Rectal smooth muscle tissue (tissue), 1 donor: ENCODE measurements at regions not wholly inside any gene's neighbourhood (a gene's known extent, or its start where the extent isn't known, plus 50 kb on each side); places are given as distances from the start of the nearest gene placed in this dataset.

ENCODE experiments used
- H3K27ac ChIP-seq: one replicate; pipeline ENCODE4 v1.7.0; 2013; ENCODE audit warnings: low read depth, low read length, inconsistent platforms
- H3K27me3 ChIP-seq: one replicate; pipeline ENCODE4 v1.7.0; 2013; ENCODE audit warnings: low read length; ENCODE audit not compliant: control insufficient read depth, insufficient read depth
- H3K36me3 ChIP-seq: one replicate; pipeline ENCODE4 v1.7.0; 2013; ENCODE audit warnings: low read length; ENCODE audit not compliant: control insufficient read depth, insufficient read depth
- H3K4me1 ChIP-seq: one replicate; pipeline ENCODE4 v1.7.0; 2013; ENCODE audit warnings: low read length; ENCODE audit not compliant: control insufficient read depth, insufficient read depth
- H3K4me3 ChIP-seq: one replicate; pipeline ENCODE4 v1.7.0; 2013; ENCODE audit warnings: low read length
- H3K9ac ChIP-seq: one replicate; pipeline ENCODE4 v1.7.0; 2013; ENCODE audit warnings: low read length

GRCh38 chr21:28738420-28738704, 254.3 kb downstream of the LTN1 start:
- Histone ChIP-seq H3K4me3 (no peak overlapping the region), H3K36me3 (no peaks in the 10 kb centered on the region), H3K27ac (no peak overlapping the region), H3K27me3 (no peaks in the 10 kb centered on the region), H3K4me1 (peaks cover 6% of the 10 kb centered on the region), H3K9ac (no peak overlapping the region)

- Histone ChIP-seq H3K4me3 (no peak overlapping the region), H3K4me1 (peaks cover 6% of the 10 kb centered on the region), H3K9ac (no peak overlapping the region), H3K36me3 (no peaks in the 10 kb centered on the region), H3K27ac (no peak overlapping the region), H3K27me3 (no peaks in the 10 kb centered on the region)
These were observed 254.8 kb downstream of the LTN1 start for GRCh38 chr21:28737674-28738419.

- no peaks in the 10 kb centered on the region for H3K36me3 ChIP-seq
- no peak overlapping the region for H3K9ac ChIP-seq
These were observed 258.0 kb downstream of the LTN1 start for GRCh38 chr21:28734522-28735175.

GRCh38 chr21:28731700-28732321, 260.9 kb downstream of the LTN1 start:
- Histone ChIP-seq H3K4me1 (no peaks in the 10 kb centered on the region), H3K27me3 (no peaks in the 10 kb centered on the region), H3K27ac (no peak overlapping the region), H3K36me3 (no peaks in the 10 kb centered on the region), H3K9ac (no peak overlapping the region), H3K4me3 (no peak overlapping the region)

More at GRCh38 chr21:28734522-28735175, 258.0 kb downstream of the LTN1 start:
- H3K27me3 ChIP-seq = no peaks in the 10 kb centered on the region
- no peak overlapping the region for H3K4me3 ChIP-seq
- peaks cover 6% of the 10 kb centered on the region for H3K4me1 ChIP-seq
- no peak overlapping the region for H3K27ac ChIP-seq

- H3K4me1 ChIP-seq = no peaks in the 10 kb centered on the region
- no peak overlapping the region for H3K27ac ChIP-seq
- H3K9ac ChIP-seq = no peak overlapping the region
- H3K4me3 ChIP-seq = no peak overlapping the region
- H3K36me3 ChIP-seq = no peaks in the 10 kb centered on the region
- H3K27me3 ChIP-seq = no peaks in the 10 kb centered on the region
These were observed 262.8 kb downstream of the LTN1 start for GRCh38 chr21:28729887-28730286.

- no peak overlapping the region for H3K4me3 ChIP-seq
- H3K36me3 ChIP-seq = no peaks in the 10 kb centered on the region
- no peaks in the 10 kb centered on the region for H3K4me1 ChIP-seq
- no peak overlapping the region for H3K9ac ChIP-seq
- H3K27ac ChIP-seq = no peak overlapping the region
- no peaks in the 10 kb centered on the region for H3K27me3 ChIP-seq
These were observed 264.9 kb downstream of the LTN1 start for GRCh38 chr21:28727809-28728208.

- H3K36me3 ChIP-seq = no peaks in the 10 kb centered on the region
- H3K27ac ChIP-seq = no peak overlapping the region
- H3K27me3 ChIP-seq = no peaks in the 10 kb centered on the region
- H3K9ac ChIP-seq = no peak overlapping the region
- no peaks in the 10 kb centered on the region for H3K4me1 ChIP-seq
- no peak overlapping the region for H3K4me3 ChIP-seq
These were observed 267.3 kb downstream of the LTN1 start for GRCh38 chr21:28725396-28725795.

- Histone ChIP-seq H3K27ac (no peak overlapping the region), H3K4me3 (no peak overlapping the region)
These were observed 269.0 kb downstream of the LTN1 start for GRCh38 chr21:28723646-28724045.

GRCh38 chr21:28719723-28720122, 273.0 kb downstream of the LTN1 start:
- Histone ChIP-seq H3K9ac (no peak overlapping the region), H3K36me3 (no peaks in the 10 kb centered on the region), H3K27ac (no peak overlapping the region), H3K4me1 (no peaks in the 10 kb centered on the region), H3K27me3 (no peaks in the 10 kb centered on the region), H3K4me3 (no peak overlapping the region)

More at GRCh38 chr21:28723646-28724045, 269.0 kb downstream of the LTN1 start:
- H3K9ac ChIP-seq = no peak overlapping the region
- H3K27me3 ChIP-seq = no peaks in the 10 kb centered on the region
- no peaks in the 10 kb centered on the region for H3K4me1 ChIP-seq
- H3K36me3 ChIP-seq = no peaks in the 10 kb centered on the region

- no peaks in the 10 kb centered on the region for H3K4me1 ChIP-seq
- no peak overlapping the region for H3K27ac ChIP-seq
- H3K9ac ChIP-seq = no peak overlapping the region
- H3K4me3 ChIP-seq = no peak overlapping the region
- H3K27me3 ChIP-seq = no peaks in the 10 kb centered on the region
- H3K36me3 ChIP-seq = no peaks in the 10 kb centered on the region
These were observed 277.8 kb downstream of the LTN1 start for GRCh38 chr21:28714777-28715464.

- Histone ChIP-seq H3K4me1 (no peaks in the 10 kb centered on the region), H3K4me3 (no peak overlapping the region)
These were observed 280.3 kb downstream of the LTN1 start for GRCh38 chr21:28712411-28712810.

GRCh38 chr21:28705616-28706015, 287.1 kb downstream of the LTN1 start:
- no peaks in the 10 kb centered on the region for H3K27me3 ChIP-seq
- no peak overlapping the region for H3K9ac ChIP-seq
- H3K36me3 ChIP-seq = no peaks in the 10 kb centered on the region
- no peaks in the 10 kb centered on the region for H3K4me1 ChIP-seq
- H3K27ac ChIP-seq = no peak overlapping the region
- H3K4me3 ChIP-seq = no peak overlapping the region

More at GRCh38 chr21:28712411-28712810, 280.3 kb downstream of the LTN1 start:
- Histone ChIP-seq H3K27ac (no peak overlapping the region), H3K9ac (no peak overlapping the region), H3K27me3 (no peaks in the 10 kb centered on the region), H3K36me3 (no peaks in the 10 kb centered on the region)
